HepG2 (cell line): ENCODE measurements at regions not wholly inside any gene's neighbourhood (a gene's known extent, or its start where the extent isn't known, plus 50 kb on each side); places are given as distances from the start of the nearest gene placed in this dataset.

ENCODE experiments used
- POLR2A ChIP-seq, 2 experiments: IDR thresholded peaks; 2 replicates each; pipeline ENCODE4 v1.6.1; 2011; ENCODE audit warnings: low read depth in 2 of 2, low read length in 2 of 2, mild to moderate bottlenecking in 1 of 2, moderate library complexity in 1 of 2; ENCODE audit not compliant: insufficient read depth in 1 of 2
- ZNF205 ChIP-seq: IDR thresholded peaks from 2 replicates; pipeline ENCODE4 v1.6.1; 2018; ENCODE audit warnings: missing biosample characterization, missing genetic modification reagents
- ZNF709 ChIP-seq: sonication (generic); formaldehyde crosslinking; IDR thresholded peaks from 2 replicates; pipeline ENCODE4 v1.5.0; 2020; ENCODE audit warnings: mild to moderate bottlenecking, missing genetic modification reagents

DNA sequence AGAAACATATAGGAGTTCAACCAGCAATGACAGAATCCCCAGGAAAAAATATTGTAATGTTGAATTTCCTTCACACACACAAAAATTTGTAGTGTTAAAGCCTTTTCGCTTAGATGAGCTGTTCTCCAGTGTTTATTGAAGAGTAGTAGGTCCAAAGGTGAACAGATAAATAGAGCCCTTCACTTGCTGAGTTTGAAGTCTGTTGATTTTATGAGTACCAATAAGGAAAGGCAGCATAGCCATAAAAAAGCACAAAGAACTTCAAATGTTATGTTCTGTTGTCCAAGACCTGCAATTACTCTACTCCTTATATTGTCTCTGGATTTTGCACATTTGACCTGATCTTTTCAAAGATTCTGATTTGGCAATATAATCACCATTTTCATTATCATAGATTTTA, 362.7 kb upstream of the B3GALT2 start:
- TF ChIP-seq ZNF709 (no peak), POLR2A (IDR thresholded peaks at IDR 0.05; ENCODE audit: insufficient read depth in 1 of 2, low read depth in 2 of 2, low read length in 2 of 2) (no peak), ZNF205 (CRISPR knock-in tag) (no peak)
